ENCODE measurements at regions not wholly inside any gene's neighbourhood (a gene's known extent, or its start where the extent isn't known, plus 50 kb on each side); places are given as distances from the start of the nearest gene placed in this dataset.

DNA sequence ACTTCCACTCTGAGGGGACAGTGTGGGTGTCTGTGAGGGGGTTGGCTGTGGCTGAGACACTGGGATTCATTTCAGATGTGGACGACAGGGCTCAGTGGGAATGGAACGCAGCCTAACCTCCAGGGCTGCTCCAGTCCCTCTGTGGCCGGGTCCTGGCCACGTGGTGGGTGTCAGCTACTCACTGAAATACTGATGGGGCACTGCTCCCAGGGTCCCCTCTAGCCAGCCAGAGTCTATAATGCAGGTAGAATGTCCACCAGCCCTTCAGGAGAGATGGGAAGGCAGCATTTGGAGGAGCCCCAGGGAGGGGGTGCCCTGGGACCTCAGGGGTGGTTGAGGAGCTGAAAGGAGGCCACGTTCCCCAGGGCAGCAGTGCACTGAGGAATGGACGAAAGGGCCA lies 87.2 kb upstream of the LANCL2 start:
- no peak overlapping the region for H3K9ac ChIP-seq (replicated peaks in 1 of 4; ENCODE audit: extremely low read depth in 1 of 4, low read depth in 3 of 4, low read length in 3 of 4)
- H2BK20ac ChIP-seq (ENCODE audit: low read length), result no peak overlapping the region
- no peak overlapping the region for H3K56ac ChIP-seq (replicated peaks; ENCODE audit: insufficient read length, low read depth, low read length)
- no peak overlapping the region for H3K14ac ChIP-seq (ENCODE audit: insufficient read length)
- ChIA-PET POLR2A (ENCODE audit: partially characterized antibody) (no interaction called here), CTCF (ENCODE audit: partially characterized antibody) (interaction anchor here (0.6 to 5.5 kb wide), 6 partner anchors 132 to 539 kb away, joined by 3 to 20 read pairs (median 6); no protein-coding TSS in a partner anchor)
- H3K18ac ChIP-seq (ENCODE audit: extremely low read depth, low read length), result no peak overlapping the region
- H2AK5ac ChIP-seq (ENCODE audit: low read depth, low read length), result no peak overlapping the region
- no peak overlapping the region for H2BK120ac ChIP-seq (replicated peaks; ENCODE audit: low read depth, low read length)
- H3K4me2 ChIP-seq (ENCODE audit: insufficient read depth in 1 of 2, low read depth in 2 of 2, low read length in 2 of 2), result no peak overlapping the region
- H2BK15ac ChIP-seq (ENCODE audit: low read length), result no peak overlapping the region
- FAIRE-seq (no peak), DNase-seq (ENCODE audit: low read depth in 1 of 2, low spot score in 2 of 2) (no peak)
- no peaks in the 10 kb centered on the region for H3K79me2 ChIP-seq (ENCODE audit: control insufficient read depth in 1 of 2, insufficient read depth in 2 of 2, low read length in 2 of 2)
- no peaks in the 10 kb centered on the region for H3K9me3 ChIP-seq (ENCODE audit: insufficient read depth in 2 of 2, low read depth in 1 of 2, low read length in 1 of 2)
- H4K8ac ChIP-seq (ENCODE audit: extremely low read depth, insufficient read depth, low read length), result no peak overlapping the region
- no peak overlapping the region for H3K4me3 ChIP-seq (ENCODE audit: extremely low read depth in 1 of 4, insufficient read depth in 2 of 4, low read depth in 3 of 4, low read length in 4 of 4)
- no peaks in the 10 kb centered on the region for H4K20me1 ChIP-seq (replicated peaks in 1 of 2; ENCODE audit: control insufficient read depth in 1 of 2, insufficient read depth in 2 of 2, low read length in 2 of 2)
- no peaks in the 10 kb centered on the region for H3K36me3 ChIP-seq (ENCODE audit: control insufficient read depth in 2 of 4, insufficient read depth in 4 of 4, low read length in 3 of 4)
- no peaks in the 10 kb centered on the region for H3K23me2 ChIP-seq (ENCODE audit: low read depth, low read length)
- H2BK12ac ChIP-seq (ENCODE audit: low read depth, low read length), result no peak overlapping the region
- no peaks in the 10 kb centered on the region for H3K79me1 ChIP-seq (ENCODE audit: low read depth, low read length)
- 88% methylated on average over 6 of the region's 6 CpGs; no CpG with 5 or more reads in 1 of the 2 experiments for WGBS, 2 experiments (ENCODE audit: extremely low coverage in 1 of 2, insufficient coverage in 1 of 2, insufficient read length in 1 of 2, insufficient replicate concordance in 2 of 2, low coverage in 1 of 2, low lambda C conversion rate in 2 of 2, missing lambda C conversion rate in 1 of 2)
- H3K4ac ChIP-seq (replicated peaks; ENCODE audit: insufficient read length, low read depth, low read length), result no peak overlapping the region
- no peak overlapping the region for H2BK5ac ChIP-seq (ENCODE audit: low read depth, low read length)
- H3K27me3 ChIP-seq (replicated peaks in 1 of 4; ENCODE audit: control insufficient read depth in 3 of 4, extremely low read depth in 1 of 4, insufficient read depth in 3 of 4, low read length in 3 of 4), result no peaks in the 10 kb centered on the region
- H2AFZ ChIP-seq (ENCODE audit: low read length), result no peak overlapping the region
- H4K91ac ChIP-seq (replicated peaks; ENCODE audit: insufficient read length, low read length), result no peak overlapping the region
- H3K27ac ChIP-seq (ENCODE audit: low read depth, low read length), result no peak overlapping the region
- no peaks in the 10 kb centered on the region for H3K4me1 ChIP-seq (replicated peaks in 1 of 4; ENCODE audit: control insufficient read depth in 3 of 4, insufficient read depth in 4 of 4, low read length in 3 of 4)
- no peak overlapping the region for H4K5ac ChIP-seq (ENCODE audit: insufficient read length, low read depth, low read length)
- H3K23ac ChIP-seq (ENCODE audit: insufficient read length), result no peak overlapping the region
- TF ChIP-seq, protein P1, sequence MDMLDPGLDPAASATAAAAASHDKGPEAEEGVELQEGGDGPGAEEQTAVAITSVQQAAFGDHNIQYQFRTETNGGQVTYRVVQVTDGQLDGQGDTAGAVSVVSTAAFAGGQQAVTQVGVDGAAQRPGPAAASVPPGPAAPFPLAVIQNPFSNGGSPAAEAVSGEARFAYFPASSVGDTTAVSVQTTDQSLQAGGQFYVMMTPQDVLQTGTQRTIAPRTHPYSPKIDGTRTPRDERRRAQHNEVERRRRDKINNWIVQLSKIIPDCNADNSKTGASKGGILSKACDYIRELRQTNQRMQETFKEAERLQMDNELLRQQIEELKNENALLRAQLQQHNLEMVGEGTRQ (IDR thresholded peaks at IDR 0.05; ENCODE audit: low read length), result no peak
- TF ChIP-seq, protein P2, sequence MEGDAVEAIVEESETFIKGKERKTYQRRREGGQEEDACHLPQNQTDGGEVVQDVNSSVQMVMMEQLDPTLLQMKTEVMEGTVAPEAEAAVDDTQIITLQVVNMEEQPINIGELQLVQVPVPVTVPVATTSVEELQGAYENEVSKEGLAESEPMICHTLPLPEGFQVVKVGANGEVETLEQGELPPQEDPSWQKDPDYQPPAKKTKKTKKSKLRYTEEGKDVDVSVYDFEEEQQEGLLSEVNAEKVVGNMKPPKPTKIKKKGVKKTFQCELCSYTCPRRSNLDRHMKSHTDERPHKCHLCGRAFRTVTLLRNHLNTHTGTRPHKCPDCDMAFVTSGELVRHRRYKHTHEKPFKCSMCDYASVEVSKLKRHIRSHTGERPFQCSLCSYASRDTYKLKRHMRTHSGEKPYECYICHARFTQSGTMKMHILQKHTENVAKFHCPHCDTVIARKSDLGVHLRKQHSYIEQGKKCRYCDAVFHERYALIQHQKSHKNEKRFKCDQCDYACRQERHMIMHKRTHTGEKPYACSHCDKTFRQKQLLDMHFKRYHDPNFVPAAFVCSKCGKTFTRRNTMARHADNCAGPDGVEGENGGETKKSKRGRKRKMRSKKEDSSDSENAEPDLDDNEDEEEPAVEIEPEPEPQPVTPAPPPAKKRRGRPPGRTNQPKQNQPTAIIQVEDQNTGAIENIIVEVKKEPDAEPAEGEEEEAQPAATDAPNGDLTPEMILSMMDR (IDR thresholded peaks at IDR 0.05; ENCODE audit: control extremely low read depth in 1 of 3, insufficient read depth in 1 of 3, low read depth in 1 of 3, low read length in 3 of 3), result no peak
- TF ChIP-seq EP300 (IDR thresholded peaks at IDR 0.05; ENCODE audit: borderline replicate concordance in 1 of 2, low read depth in 2 of 2, low read length in 2 of 2), result no peak
- no peak for TF ChIP-seq SIN3A (conservative IDR thresholded peaks at IDR 0.05 in 1 of 2, IDR thresholded peaks at IDR 0.05 in 1 of 2; ENCODE audit: low read depth in 1 of 2, low read length in 2 of 2)
- TF ChIP-seq BACH1 (IDR thresholded peaks at IDR 0.05; ENCODE audit: low read length), result no peak
- TF ChIP-seq, protein P3, sequence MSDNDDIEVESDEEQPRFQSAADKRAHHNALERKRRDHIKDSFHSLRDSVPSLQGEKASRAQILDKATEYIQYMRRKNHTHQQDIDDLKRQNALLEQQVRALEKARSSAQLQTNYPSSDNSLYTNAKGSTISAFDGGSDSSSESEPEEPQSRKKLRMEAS (IDR thresholded peaks at IDR 0.05), result no peak
- no peak for TF ChIP-seq CBX8 (IDR thresholded peaks at IDR 0.05; ENCODE audit: borderline replicate concordance, low read depth, low read length)
- TF ChIP-seq CBX5 (IDR thresholded peaks at IDR 0.05; ENCODE audit: low read depth, low read length), result no peak
- no peak for TF ChIP-seq BCL11A (IDR thresholded peaks at IDR 0.05; ENCODE audit: low read depth in 2 of 2, low read length in 2 of 2)
- no peak for TF ChIP-seq SP2 (IDR thresholded peaks at IDR 0.05; ENCODE audit: low read length)
- TF ChIP-seq CEBPB (IDR thresholded peaks at IDR 0.05; ENCODE audit: low read depth, low read length), result no peak

Data from H1 (cell line).